ENCODE measurements at regions not wholly inside any gene's neighbourhood (a gene's known extent, or its start where the extent isn't known, plus 50 kb on each side); places are given as distances from the start of the nearest gene placed in this dataset.
"Not testable (repeated sequence)": the region's sequence is repeated elsewhere in the genome, so short reads cannot be mapped to it uniquely, and the experiment has no call there.

GRCh38 chr5:60036192-60036938, 142.8 kb upstream of the PDE4D start:
- TF ChIP-seq CTCF (IDR thresholded peaks at IDR 0.05) = no peak
- TF ChIP-seq POLR2A (IDR thresholded peaks at IDR 0.05) = no peak
- no peaks in the 10 kb centered on the region for H3K27me3 ChIP-seq
- no peaks in the 10 kb centered on the region for H3K9me3 ChIP-seq
- ATAC-seq = no peak
- WGBS, 2 donors = 32 to 39% methylated on average over 6 of the region's 6 CpGs
- no peaks in the 10 kb centered on the region for H3K4me1 ChIP-seq
- intact Hi-C loops (cut with DNase I) = no loop called here
- H3K27ac ChIP-seq = no peak overlapping the region
- H3K36me3 ChIP-seq (replicated peaks in 1 of 2; ENCODE audit: insufficient read depth in 1 of 2, low read depth in 2 of 2) = no peaks in the 10 kb centered on the region
- DNase-seq = peak in 2 of 4 donors; percentile 12 to 22
- no peak overlapping the region for H3K4me3 ChIP-seq

GRCh38 chr5:60026161-60026560, 132.6 kb upstream of the PDE4D start:
- intact Hi-C loops (cut with DNase I) = no loop called here
- no peaks in the 10 kb centered on the region for H3K4me1 ChIP-seq
- no peaks in the 10 kb centered on the region for H3K27me3 ChIP-seq
- H3K36me3 ChIP-seq (replicated peaks in 1 of 2; ENCODE audit: insufficient read depth in 1 of 2, low read depth in 2 of 2) = no peaks in the 10 kb centered on the region
- TF ChIP-seq POLR2A (IDR thresholded peaks at IDR 0.05) (no peak), CTCF (IDR thresholded peaks at IDR 0.05) (no peak)
- DNase-seq = no peak
- ATAC-seq = no peak
- H3K27ac ChIP-seq = no peak overlapping the region
- H3K4me3 ChIP-seq = no peak overlapping the region
- no peaks in the 10 kb centered on the region for H3K9me3 ChIP-seq
- WGBS, 2 donors = 76 to 77% methylated on average over 2 of the region's 2 CpGs

- TF ChIP-seq CTCF (IDR thresholded peaks at IDR 0.05) (no peak), POLR2A (IDR thresholded peaks at IDR 0.05) (no peak)
- no peaks in the 10 kb centered on the region for H3K4me1 ChIP-seq
- H3K27ac ChIP-seq = no peak overlapping the region
- ATAC-seq (no peak), DNase-seq (no peak)
- H3K27me3 ChIP-seq = no peaks in the 10 kb centered on the region
- intact Hi-C loops (cut with DNase I) = no loop called here
- no peaks in the 10 kb centered on the region for H3K36me3 ChIP-seq (replicated peaks in 1 of 2; ENCODE audit: insufficient read depth in 1 of 2, low read depth in 2 of 2)
- H3K9me3 ChIP-seq = no peaks in the 10 kb centered on the region
- H3K4me3 ChIP-seq = no peak overlapping the region
These were observed 130.6 kb upstream of the PDE4D start for GRCh38 chr5:60024104-60024503.

GRCh38 chr5:60023255-60023654, 129.7 kb upstream of the PDE4D start:
- no peaks in the 10 kb centered on the region for H3K27me3 ChIP-seq
- DNase-seq = no peak
- no peaks in the 10 kb centered on the region for H3K36me3 ChIP-seq (replicated peaks in 1 of 2; ENCODE audit: insufficient read depth in 1 of 2, low read depth in 2 of 2)
- H3K27ac ChIP-seq = no peak overlapping the region
- H3K4me3 ChIP-seq = no peak overlapping the region
- no peaks in the 10 kb centered on the region for H3K9me3 ChIP-seq
- no peaks in the 10 kb centered on the region for H3K4me1 ChIP-seq
- ATAC-seq = no peak
- intact Hi-C loops (cut with DNase I) = no loop called here
- TF ChIP-seq POLR2A (IDR thresholded peaks at IDR 0.05) = no peak

GRCh38 chr5:60020457-60020856, 126.9 kb upstream of the PDE4D start:
- ATAC-seq (no peak), DNase-seq (no peak)
- Histone ChIP-seq H3K4me1 (no peaks in the 10 kb centered on the region), H3K9me3 (no peaks in the 10 kb centered on the region), H3K36me3 (replicated peaks in 1 of 2; ENCODE audit: insufficient read depth in 1 of 2, low read depth in 2 of 2) (no peaks in the 10 kb centered on the region), H3K27ac (no peak overlapping the region), H3K27me3 (no peaks in the 10 kb centered on the region), H3K4me3 (no peak overlapping the region)
- intact Hi-C loops (cut with DNase I) = no loop called here
- TF ChIP-seq CTCF (IDR thresholded peaks at IDR 0.05) = no peak
- no peak for TF ChIP-seq POLR2A (IDR thresholded peaks at IDR 0.05)

- H3K9me3 ChIP-seq; ATAC-seq; H3K36me3 ChIP-seq (replicated peaks in 1 of 2; ENCODE audit: insufficient read depth in 1 of 2, low read depth in 2 of 2); intact Hi-C loops (cut with DNase I); H3K4me1 ChIP-seq; H3K4me3 ChIP-seq; DNase-seq; H3K27ac ChIP-seq; H3K27me3 ChIP-seq: not testable (repeated sequence)
- 84 to 85% methylated on average over 1 of the region's 1 CpG for WGBS, 2 donors
These were observed 125.4 kb upstream of the PDE4D start for GRCh38 chr5:60018960-60019359.
